GM12892 (cell line): ENCODE measurements at regions not wholly inside any gene's neighbourhood (a gene's known extent, or its start where the extent isn't known, plus 50 kb on each side); places are given as distances from the start of the nearest gene placed in this dataset.

ENCODE experiments used
- DNase-seq: peaks from one replicate; pipeline ENCODE4 v3.0.0; 2011; ENCODE audit not compliant: insufficient read length
- FAIRE-seq: peaks from 2 replicates; lab custom pipeline; 2011; peaks lifted over from hg19 to GRCh38; lab: Jason Lieb, UNC
- POLR2A ChIP-seq: IDR thresholded peaks from 2 replicates; pipeline ENCODE4 v1.6.1; 2011; ENCODE audit warnings: low read depth, low read length, control low read depth
- POLR2AphosphoS5 ChIP-seq: IDR thresholded peaks from 2 replicates; pipeline ENCODE4 v1.6.1; 2011; ENCODE audit warnings: low read depth, low read length, control low read depth
- TAF1 ChIP-seq: IDR thresholded peaks from 2 replicates; pipeline ENCODE4 v1.6.1; 2011; ENCODE audit warnings: low read depth, mild to moderate bottlenecking, control low read depth, low read length, borderline replicate concordance

DNA sequence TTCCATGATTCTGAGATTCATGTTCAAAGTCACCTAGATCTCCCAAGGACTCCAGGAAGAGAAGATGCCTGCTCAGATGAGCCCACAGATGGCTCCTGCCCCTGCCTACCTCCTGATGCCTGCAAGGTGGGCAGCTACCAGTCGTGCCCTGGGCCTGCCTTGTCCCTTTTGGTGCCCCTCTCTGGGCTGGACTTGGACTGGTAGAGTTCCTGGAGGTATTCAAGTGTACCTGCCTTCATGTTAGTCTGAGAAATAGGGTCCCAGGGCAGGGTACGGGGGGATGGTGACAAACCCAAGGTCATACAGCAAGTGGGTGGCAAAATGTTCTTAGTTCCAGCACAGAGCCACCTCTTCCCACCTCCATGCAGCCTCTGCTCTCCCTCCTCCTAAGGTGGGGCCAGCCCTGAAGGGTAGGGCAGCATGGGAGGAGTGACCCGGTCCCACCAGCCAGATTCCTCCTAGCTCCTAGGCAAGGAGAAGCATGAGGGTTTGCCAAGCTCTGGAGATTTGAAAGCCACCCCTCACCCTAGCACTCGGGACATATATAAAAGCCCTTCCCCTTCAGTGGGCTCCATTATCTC lies 80.8 kb upstream of the UNC5B start:
- TF ChIP-seq POLR2A (no peak), POLR2AphosphoS5 (no peak), TAF1 (no peak)
- DNase-seq (no peak), FAIRE-seq (no peak)

DNA sequence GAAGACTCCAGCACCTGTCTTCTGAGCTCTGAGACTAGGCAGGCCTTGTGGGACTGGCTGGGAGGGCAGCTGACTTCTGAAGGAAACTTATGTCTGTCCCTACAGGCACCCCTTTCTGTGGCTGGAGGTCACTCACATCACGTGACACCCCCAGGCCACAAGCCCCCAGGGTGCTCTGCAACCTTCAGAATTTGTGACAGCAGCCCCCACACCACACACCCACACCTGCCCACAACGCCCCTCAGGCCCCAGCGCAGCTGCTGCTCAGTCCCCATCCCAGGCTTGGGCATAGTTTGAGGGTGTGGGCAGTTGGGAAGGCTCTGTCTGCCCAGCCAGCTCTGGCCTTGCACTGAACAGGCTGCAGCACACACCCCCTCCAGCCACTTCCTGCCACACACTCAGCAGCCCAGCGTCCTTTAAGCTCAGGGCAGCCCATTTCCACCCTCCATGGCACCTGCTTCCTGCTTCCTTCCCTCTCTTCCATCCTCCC lies 80.0 kb upstream of the UNC5B start:
- FAIRE-seq, result no peak
- DNase-seq, result no peak
- TF ChIP-seq TAF1, result no peak
- no peak for TF ChIP-seq POLR2A
- TF ChIP-seq POLR2AphosphoS5, result no peak

DNA sequence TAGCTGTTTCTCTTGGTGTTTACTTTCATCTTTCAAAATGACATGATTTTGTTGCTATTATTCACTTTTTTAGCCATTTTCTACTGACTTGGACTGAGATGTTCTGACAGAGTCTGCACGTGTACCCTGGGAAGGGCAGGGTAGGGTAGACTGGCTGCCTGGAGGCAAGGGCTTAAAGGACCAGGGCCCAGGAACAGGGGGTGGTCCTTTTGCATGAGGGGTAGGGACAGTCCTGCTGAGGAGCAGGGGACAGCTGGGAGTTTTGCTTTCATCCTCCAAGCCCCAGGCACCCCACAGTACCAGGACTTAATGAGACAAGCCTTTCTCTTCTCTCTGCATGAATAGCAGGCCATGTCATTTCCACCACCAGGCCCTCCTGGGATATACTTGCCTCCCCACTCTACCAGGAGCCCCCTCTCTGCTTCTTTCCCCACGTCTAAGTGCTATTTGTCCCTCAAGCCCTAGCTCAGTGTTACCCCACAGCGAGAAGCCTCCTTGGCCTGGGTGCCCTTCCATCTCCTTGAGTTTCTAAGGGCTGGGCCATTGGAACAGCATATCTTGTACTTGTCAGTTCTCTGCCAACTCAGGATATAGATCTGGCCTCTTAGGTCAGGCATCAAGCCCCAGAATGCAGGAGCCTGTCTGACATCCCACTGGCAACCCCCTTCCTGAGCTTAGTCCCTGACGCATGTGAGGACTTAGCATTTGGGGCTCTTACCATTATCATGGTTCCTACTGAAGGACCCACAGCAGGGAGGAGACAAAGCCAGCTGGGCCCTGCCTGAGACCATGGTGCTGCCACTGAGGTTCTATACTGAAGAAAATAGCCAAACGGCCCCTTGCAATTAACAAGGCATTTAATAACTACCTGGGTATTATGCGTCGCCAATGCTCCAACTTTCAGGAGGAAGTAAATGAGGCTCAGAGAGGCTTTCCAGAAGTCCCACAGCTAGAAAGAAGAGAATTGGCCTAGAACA lies 78.4 kb upstream of the UNC5B start:
- no peak for FAIRE-seq
- DNase-seq, result no peak
- no peak for TF ChIP-seq TAF1

DNA sequence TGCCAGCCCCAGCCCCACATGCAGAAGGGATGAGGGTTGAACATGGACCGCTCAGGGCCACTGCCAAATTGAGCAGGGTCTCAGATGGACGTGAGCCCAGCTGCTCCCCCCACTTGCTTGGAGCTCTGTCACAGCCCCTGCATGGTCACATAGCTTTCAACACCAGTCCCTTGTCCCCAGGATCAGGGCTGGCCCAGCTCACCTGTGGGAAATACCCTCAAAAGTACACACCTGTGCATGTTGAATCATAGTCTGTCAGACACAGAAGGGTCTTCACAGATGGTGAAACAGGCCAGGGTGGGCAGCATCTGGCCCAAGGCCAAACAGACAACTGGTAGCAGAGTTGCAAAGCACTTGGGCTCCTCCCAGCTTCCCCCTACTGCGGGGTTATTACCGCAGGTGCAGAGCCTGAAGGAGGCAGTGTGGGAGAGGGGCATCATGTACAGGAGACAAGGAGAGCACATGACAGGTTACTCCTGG lies 77.6 kb upstream of the UNC5B start:
- FAIRE-seq (no peak), DNase-seq (no peak)
- TF ChIP-seq POLR2A (no peak), POLR2AphosphoS5 (no peak), TAF1 (no peak)

DNA sequence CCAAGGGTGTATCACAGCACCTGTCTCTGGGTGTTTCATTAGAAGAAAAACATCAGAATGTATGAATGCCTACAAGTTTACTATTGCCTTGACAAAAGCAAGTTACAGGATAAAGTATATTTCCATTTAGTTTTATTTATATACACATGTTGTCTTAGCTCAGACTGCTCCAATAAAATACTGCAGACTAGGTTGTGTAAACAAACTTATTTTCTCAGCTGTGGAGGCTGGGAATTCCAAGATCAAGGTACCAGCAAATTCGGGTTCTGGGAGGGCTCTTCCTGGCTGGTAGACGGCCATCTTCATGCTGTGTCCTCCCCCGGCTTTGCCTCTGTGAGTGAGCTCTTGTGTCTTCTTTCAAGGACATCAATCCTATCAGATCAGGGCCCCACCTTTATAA lies 77.1 kb upstream of the UNC5B start:
- no peak for FAIRE-seq
- DNase-seq, result no peak

DNA sequence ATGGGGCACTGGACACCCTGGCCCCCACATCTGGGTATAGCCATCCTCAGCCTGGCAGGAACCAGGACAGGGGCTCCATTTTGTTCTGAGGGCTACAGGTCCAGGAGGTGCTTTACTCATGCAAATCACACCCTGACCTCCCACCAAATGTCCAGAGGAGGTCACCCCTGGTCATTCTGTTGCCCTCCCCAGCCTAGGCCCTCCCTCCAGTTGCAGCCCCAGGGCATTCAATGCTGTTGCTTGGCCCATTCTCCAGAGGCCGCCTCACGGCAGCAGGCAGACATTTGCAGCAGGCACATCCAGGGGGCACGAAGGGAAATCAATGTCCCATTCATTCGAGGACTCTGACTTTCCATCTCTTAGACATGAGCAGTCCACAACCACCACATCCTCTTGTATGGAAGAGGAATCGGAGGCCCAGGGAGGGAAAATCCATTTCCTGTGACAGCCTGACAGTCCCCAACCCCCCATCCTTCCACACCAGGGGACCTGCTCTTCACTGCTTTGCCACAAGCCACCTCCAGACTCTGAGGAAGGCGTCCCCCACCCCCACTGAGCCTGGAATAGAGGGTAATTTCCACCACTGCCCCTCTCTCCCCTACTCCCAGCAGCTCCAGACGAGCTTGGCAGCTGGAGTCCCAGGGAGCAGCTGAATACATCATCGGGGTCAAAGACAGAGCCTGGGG lies 76.2 kb upstream of the UNC5B start:
- TF ChIP-seq TAF1, result no peak
- TF ChIP-seq POLR2AphosphoS5, result no peak
- TF ChIP-seq POLR2A, result no peak
- FAIRE-seq (no peak), DNase-seq (no peak)

More for the DNA sequence above, 77.1 kb upstream of the UNC5B start:
- no peak for TF ChIP-seq TAF1
- no peak for TF ChIP-seq POLR2A
- no peak for TF ChIP-seq POLR2AphosphoS5

DNA sequence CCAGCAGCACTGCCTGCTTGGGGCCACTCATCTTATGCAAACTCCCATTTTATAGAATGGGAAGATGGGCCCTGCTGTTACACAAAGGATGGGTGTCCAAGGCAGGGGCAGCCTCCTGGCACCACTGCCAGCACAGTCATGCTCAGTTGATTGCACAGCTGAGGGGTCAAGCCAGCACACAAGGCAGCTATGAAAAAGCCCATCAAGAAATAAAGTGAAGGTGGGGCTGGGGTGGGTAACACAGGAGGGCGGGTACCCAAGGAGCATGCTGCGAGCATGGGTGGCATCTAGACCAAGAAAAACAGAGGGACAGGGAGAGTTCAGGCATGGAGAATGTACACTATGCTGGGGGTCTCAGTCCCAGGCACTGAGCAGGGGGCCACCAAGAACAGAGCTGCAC lies 74.7 kb upstream of the UNC5B start:
- TF ChIP-seq POLR2A (no peak), POLR2AphosphoS5 (no peak), TAF1 (no peak)
- DNase-seq (no peak), FAIRE-seq (no peak)

DNA sequence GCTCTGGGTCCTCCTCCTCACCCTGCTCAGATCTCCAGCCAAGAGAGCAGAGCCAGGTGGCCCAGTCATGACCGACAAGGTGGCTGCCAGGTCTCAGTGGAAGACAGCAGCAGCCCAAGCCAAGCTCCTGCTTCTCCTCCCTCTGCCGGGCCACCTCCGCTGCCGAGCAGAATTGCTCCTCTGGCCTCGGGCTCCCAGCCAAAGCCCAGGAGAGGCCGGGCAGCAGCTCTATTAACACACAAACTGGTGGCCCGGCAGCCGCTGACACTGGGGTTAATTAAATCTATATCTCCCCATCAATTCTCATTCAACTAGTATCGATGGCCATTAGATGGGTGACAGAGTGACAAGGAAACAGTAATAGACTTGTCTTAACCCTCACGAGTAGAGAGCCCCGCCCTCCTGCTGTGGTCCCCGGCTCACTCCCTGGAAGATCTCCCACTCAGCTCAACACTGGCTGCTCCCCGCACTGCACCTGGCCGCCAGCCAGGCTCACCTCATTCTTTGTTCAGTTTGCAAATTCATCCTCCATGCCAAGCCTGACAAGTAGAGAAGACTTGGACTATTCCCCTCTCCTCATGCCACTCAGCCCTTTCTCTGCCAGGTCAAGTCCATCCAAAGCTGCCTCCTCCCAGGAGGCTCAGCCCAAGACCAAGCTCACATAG lies 74.1 kb upstream of the UNC5B start:
- FAIRE-seq, result no peak
- TF ChIP-seq POLR2AphosphoS5 (no peak), POLR2A (no peak), TAF1 (no peak)
- DNase-seq, result no peak

DNA sequence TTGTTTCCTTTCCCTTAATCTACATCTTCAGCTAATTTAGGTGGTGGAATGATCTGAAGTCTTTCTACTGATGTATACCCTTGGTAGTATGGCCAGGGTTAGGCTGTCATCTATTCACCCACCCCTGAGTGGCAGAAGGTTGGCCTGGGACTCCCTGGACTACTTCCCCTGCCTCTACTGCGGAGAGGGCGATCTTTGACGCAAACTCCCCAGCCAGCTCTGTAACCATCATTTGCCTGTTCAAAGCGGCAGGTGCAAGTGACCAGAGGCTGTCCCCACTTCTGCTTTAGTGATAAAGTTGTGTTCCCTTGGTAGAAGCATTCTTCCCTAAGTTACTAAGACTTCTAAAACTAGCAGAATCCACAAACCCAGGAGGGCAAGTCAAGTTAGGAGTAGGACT lies 70.8 kb upstream of the UNC5B start:
- FAIRE-seq (no peak), DNase-seq (no peak)
- TF ChIP-seq TAF1 (no peak), POLR2AphosphoS5 (no peak), POLR2A (no peak)

DNA sequence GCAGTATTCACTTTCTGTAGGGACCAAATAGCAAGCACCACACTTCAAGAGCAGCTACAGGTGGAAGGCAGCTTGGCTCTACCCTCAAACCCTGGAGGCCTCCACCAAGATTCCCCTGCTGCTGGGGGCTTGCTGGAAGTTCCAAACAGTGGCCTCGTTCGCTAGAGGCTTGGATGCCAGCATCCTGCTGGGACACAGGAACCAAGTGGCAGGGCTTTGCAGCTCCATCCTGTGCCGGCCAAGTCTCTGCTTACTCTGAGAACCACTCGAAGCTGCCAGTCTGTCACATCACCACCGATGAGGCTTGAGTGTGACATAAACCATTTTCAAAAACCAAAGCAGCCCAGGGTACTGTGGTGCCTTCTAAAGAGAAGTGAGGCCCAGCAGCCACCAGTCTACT lies 69.2 kb upstream of the UNC5B start:
- no peak for DNase-seq
- TF ChIP-seq POLR2AphosphoS5 (no peak), TAF1 (no peak), POLR2A (no peak)
- no peak for FAIRE-seq

DNA sequence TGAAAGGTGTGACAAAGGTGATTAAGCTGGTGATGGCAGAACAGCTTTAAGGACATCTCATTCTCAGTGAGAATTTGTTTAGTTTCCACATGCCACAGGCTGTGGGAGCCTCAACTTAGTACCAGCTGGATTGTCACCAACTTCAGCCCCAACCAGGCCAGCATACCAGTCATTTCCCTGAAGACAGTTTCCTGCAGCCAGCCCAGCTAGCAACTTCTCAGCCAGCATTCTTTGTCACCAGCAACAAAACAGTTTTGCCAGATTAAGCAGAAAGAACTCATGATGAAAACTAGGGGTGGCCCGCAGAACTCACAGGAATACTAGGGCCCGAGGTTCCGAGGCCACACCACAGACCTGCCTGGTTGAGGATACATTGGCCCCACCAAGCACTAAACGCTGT lies 68.8 kb upstream of the UNC5B start:
- no peak for DNase-seq
- no peak for FAIRE-seq

More for the DNA sequence above, 68.8 kb upstream of the UNC5B start:
- no peak for TF ChIP-seq POLR2AphosphoS5
- no peak for TF ChIP-seq TAF1
- no peak for TF ChIP-seq POLR2A
